GM18873 (cell line): ENCODE measurements at regions not wholly inside any gene's neighbourhood (a gene's known extent, or its start where the extent isn't known, plus 50 kb on each side); places are given as distances from the start of the nearest gene placed in this dataset.
"Not testable (repeated sequence)": the region's sequence is repeated elsewhere in the genome, so short reads cannot be mapped to it uniquely, and the experiment has no call there.

Source experiments
- ATAC-seq: cut with Tn5 transposase; IDR thresholded peaks from one replicate; pipeline ENCODE4 v1.9.1; 2021; ENCODE audit warnings: mild to moderate bottlenecking, moderate library complexity, moderate number of reproducible peaks; ENCODE audit not compliant: unreplicated experiment, low FRiP score

GRCh38 chr17:77843255-77843895 lies 115.1 kb upstream of the TNRC6C start:
- ATAC-seq: not testable (repeated sequence)

- no peak for ATAC-seq
Observed at GRCh38 chr17:77843896-77844295, 114.6 kb upstream of the TNRC6C start.

- no peak for ATAC-seq
Observed at GRCh38 chr17:77844681-77845080, 113.8 kb upstream of the TNRC6C start.

- no peak for ATAC-seq
Observed at GRCh38 chr17:77845541-77846225, 112.8 kb upstream of the TNRC6C start.

- no peak for ATAC-seq
Observed at GRCh38 chr17:77846531-77847085, 111.9 kb upstream of the TNRC6C start.

- no peak for ATAC-seq
Observed at GRCh38 chr17:77847221-77848085, 111.0 kb upstream of the TNRC6C start.

GRCh38 chr17:77848257-77848656 lies 110.2 kb upstream of the TNRC6C start:
- no peak for ATAC-seq

- no peak for ATAC-seq
Observed at GRCh38 chr17:77849239-77849638, 109.3 kb upstream of the TNRC6C start.

- no peak for ATAC-seq
Observed at GRCh38 chr17:77851921-77852320, 106.6 kb upstream of the TNRC6C start.

GRCh38 chr17:77852731-77853130 lies 105.8 kb upstream of the TNRC6C start:
- no peak for ATAC-seq

- ATAC-seq: no peak
Observed at GRCh38 chr17:77853191-77853977, 105.1 kb upstream of the TNRC6C start.

- ATAC-seq: no peak
Observed at GRCh38 chr17:77854083-77854758, 104.3 kb upstream of the TNRC6C start.

- no peak for ATAC-seq
Observed at GRCh38 chr17:77854759-77855745, 103.5 kb upstream of the TNRC6C start.

- no peak for ATAC-seq
Observed at GRCh38 chr17:77856551-77857305, 101.8 kb upstream of the TNRC6C start.

- no peak for ATAC-seq
Observed at GRCh38 chr17:77857306-77857555, 101.3 kb upstream of the TNRC6C start.

- ATAC-seq: no peak
Observed at GRCh38 chr17:77857613-77858012, 100.9 kb upstream of the TNRC6C start.

- no peak for ATAC-seq
Observed at GRCh38 chr17:77858291-77859034, 100.0 kb upstream of the TNRC6C start.
